Fibroblast of the conjunctiva (primary cell): ENCODE measurements at regions not wholly inside any gene's neighbourhood (a gene's known extent, or its start where the extent isn't known, plus 50 kb on each side); places are given as distances from the start of the nearest gene placed in this dataset.

Experiments
- DNase-seq: peaks from one replicate; pipeline ENCODE4 v3.0.0-alpha.2; 2010; ENCODE audit warnings: low read depth

DNA sequence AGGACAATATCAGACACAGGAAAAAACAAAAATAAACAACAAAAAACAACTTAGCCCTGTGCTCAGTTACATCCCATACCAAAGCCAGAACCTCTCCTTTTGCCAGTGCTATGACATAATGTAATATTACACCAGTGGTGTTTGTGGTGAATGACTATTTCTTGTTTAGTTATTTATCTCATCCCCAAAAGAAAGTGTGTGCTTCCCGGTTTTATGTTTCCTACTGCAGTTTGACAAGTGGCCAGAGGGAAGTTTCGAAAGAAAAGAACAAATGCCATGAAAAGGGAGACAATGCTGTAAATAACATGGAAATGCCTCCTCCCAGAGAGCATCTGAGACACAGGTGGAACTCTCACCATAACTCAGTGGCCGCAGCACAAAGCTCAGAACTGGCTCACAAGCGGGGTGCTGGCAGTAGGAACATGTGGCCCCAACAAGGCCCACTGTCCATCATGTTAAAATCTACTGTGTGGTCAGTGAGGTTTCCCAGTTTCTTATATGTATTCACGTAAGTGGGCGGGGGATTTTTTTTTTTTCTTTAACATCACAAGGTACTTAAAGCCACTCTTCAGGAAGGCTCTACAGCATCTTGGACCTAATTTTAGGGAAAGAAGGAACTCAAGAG lies 158.2 kb downstream of the BARHL2 start:
- no peak for DNase-seq

DNA sequence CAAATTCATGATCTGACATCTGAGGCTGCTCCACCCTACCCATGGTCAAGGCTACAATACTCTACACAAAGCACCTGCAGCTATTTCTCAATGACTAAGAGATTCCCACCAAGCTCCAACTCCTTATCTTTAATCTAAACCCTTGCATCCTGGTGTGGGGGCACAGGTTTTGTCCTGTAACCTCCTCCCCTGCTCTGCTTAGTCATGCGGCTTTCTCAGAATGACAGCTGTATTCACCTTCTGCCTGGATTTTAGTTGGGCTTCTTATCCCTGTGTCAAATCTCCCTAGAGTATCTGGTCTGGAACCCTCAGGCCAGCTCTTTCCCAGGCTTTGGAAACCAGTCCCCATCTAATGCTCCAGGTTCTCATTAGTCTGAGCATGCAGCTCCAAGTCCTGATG lies 159.0 kb downstream of the BARHL2 start:
- no peak for DNase-seq

DNA sequence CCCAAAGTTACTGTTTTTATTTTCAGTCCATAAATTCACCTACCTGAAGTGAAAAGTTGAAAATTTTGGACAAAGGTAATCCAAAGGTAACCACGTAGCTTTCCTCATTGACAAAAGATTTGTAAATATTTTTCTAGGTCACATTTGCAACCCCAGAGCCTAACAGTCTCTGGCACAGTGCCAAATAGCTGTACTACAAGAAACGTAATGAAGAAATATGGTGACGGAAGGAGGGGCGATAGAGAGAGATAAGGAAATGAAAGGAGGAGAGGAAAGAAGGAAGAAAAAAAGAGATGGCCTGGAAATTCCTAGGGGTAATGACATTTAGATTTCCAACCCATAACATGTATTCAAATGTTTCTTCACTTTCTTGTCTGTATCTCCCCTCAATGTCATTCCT lies 159.4 kb downstream of the BARHL2 start:
- no peak for DNase-seq

DNA sequence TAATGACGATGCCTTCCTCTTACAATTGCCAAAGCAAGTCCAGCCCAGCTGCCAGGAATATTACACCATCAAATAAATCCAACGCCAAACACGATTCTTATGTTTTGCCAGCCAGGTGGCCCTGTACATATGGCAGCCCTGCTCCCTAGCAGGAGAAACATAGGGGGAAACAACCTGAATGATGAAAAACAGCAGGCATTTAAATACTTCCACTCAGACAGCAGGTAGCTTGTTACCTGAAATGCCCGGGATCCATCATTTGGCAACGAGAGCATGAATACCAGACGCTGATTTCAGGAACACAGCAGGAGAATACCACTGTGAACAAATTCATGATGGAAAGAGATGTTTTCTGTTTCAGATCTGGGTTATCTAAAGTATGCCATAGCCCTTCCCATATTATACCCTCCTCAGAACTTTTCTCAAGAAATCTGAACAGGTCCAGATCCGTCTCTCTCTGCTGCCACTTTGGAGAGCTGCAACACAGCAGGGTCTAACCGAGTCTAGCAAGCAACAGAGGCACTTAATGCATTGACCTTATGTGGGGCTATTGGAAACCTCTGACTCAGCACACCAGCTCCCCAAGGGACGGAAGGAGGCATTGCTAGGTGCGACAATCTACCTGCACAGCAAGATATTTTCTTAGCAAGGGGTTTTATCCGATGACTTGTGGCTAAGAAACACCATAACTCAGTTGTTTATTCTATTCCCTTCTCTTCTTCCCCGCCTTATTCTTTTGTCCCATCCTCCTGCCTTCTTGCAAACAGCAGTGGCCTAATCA lies 166.3 kb downstream of the BARHL2 start:
- no peak for DNase-seq

DNA sequence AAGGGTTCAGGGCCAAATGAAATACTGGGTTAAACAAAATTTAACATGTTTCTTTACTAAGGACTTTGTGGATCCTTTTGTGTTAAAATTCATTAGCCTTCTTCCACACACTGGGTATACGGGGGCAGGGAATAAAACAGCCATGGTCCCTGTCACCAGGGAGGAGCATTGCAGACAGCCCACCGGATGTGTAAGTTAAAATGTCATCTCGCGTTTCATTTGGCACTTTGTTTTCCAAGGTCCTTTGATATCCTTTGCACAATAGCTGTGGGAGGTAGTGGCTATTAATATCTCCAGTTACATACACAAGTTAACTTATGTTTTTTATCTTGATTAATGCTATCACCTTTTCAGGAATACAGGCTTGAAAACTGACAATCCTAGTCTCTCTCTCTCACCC lies 172.7 kb downstream of the BARHL2 start:
- no peak for DNase-seq

DNA sequence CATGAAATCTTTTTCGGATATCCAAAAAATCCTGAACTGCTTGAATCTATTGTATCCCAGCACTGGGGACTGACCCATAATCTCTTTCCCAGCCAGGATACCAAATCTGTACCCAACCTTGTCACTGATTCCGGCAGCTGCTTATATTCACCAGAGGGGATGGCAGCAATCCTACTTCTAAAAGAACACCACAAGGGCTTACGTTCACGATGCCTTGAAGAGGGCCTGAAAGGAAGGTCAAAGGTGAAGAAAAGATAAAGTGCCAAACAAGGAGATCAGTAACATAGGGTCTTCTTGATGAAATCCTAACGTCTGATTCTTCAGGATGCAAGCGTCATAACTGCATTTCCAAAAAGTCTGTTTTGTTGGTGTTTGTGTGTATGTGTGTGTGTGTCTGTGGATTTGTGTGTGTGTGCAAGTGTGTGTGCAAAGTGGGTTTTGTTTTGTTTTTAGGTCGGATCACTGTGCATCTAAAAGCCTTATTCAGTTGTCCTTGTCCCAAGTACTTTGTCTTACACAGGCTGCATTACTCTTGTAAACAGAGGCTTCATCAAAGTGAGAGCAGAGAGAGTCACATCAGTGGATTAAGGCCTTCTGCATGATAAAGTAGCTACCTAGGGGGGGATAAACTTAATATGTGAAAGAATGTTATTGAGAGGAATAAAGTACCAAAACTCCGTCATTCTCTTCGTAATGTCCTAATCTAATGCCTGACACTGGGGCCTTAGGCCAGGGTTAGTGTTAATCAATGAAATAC lies 179.3 kb downstream of the BARHL2 start:
- no peak for DNase-seq

DNA sequence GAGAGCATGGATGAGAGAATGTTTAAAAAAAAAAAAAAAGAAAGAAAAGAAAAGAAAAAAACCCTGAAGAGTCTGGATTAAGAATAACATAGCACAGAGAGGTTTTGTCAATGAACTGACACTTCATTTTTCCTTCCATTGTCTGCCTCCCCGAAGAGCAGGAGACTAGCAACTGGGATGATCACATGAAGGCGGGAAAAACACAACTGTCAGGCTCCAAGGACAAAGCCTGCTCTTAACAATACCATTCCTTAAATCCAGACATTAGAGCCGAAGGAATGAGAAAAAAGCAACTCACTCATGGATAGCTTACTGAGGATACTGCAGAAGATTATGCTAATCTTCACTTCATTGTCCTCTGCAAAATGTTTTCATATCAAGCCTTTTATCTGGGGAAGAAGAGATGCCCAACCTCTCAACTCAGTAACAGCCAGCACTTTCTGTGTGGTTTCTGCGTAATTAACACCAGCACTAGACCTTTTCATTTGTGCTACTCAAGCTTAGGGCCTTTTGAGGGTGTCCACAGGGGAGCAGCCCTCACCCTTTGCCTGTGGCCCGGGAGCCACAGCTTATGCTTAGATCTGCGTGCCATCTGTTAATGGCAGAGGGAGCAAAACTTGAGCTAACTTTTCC lies 182.3 kb downstream of the BARHL2 start:
- no peak for DNase-seq

DNA sequence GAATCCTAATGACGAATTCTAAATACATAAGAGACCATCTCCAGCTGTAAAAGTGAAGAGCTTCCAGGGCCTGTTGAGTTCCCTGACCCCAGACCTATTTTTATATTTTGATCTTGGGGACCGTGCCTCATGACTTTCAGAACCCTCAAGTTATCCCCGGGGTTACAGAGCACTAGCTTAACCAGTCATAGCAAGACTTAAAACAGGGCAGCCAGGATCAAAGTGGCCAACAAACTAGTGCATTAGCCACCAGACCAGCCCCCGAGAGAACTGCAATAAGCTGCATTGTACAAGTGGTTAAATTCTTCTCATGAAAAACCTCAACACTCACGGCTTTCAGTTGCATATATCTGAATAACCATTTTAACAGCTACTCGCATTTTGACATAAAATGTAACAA lies 183.0 kb downstream of the BARHL2 start:
- DNase-seq: no peak

DNA sequence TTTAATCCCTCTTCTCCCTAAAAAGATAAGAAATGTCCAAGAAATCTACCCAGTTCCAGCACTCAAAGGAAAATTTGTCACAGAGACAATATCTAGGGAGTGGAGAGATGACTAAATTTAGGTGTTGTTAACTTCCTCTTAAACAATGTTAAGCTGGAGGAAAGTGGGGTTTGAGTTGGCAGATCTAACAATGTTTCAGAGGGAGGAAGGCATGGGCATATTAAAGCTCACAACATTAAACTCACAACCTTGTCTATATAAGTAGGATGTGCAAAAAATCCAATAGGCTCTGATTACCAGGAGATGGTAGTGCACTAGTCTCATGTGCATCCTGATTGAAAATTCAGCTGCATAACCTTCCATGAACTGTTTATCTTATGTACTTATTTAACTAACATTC lies 190.1 kb downstream of the BARHL2 start:
- no peak for DNase-seq

DNA sequence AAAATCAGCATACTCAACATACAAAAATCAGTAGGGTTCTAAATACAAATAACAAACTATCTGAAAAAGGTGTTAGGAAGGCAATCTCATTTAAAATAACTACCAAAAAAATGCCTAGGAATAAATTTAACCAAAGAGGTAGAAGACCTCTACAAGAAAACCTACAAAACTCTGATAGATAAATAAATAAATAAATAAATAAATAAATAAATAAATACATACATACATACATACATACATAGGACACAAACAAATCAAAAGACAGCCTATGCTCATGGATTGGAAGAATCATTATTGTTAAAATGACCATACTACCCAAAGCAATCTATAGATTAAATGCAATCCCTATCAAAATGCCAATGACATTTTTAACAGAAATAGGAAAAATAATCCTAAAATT lies 194.7 kb downstream of the BARHL2 start:
- DNase-seq: no peak

DNA sequence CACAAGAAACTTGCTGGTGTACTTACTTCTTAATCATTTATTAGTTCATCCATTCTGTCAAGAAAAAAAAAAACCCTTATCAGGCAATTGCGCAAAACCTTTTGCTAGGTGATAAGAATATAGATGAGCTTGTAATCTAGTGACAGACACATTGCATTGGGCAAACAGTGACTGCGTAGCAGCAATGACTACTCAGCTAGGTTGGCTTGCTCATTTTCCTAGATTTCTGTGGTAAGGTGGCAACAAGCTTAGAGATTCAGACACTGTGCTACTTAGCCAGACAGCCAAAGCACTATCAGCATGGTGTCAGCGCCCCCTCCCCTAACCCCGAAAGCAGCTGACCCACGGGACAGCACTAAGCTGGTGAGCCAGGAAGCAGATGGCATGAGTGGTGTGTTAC lies 203.1 kb downstream of the BARHL2 start:
- DNase-seq: no peak

DNA sequence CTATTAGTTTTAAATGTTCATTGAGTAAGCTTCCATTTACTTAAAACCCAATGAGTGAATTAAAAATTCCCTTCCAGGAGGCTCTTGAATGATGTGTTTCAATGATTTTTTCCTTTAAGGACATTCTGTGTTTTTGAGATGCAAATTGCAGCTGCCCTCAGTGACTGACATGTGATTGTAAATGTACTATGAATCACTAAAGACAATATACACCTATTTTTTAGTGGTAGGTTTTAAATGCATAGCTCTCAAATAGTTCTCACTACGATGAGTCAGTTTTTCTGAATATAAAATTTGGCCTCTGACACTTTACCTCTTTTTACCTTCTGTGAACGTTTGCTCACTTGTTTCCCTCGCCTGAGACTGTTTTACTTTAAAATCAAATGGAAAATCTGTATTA lies 204.7 kb downstream of the BARHL2 start:
- no peak for DNase-seq

DNA sequence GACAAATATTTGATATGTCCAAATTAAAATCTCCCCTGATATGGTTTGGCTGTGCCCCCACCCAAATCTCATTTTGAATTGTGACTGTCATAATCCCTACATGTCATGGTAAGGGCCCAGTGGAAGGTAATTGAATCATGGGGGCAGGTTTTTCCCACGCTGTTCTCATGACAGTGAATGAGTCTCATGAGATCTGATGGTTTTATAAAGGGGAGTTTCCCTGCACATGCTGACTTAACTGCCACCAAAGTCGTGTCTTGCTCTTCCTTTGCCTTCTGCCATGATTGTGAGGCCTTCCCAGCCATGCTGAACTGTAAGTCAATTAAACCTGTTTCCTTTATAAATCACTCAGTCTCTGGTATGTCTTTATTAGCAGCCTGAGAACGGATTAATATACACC lies 207.0 kb downstream of the BARHL2 start:
- no peak for DNase-seq

DNA sequence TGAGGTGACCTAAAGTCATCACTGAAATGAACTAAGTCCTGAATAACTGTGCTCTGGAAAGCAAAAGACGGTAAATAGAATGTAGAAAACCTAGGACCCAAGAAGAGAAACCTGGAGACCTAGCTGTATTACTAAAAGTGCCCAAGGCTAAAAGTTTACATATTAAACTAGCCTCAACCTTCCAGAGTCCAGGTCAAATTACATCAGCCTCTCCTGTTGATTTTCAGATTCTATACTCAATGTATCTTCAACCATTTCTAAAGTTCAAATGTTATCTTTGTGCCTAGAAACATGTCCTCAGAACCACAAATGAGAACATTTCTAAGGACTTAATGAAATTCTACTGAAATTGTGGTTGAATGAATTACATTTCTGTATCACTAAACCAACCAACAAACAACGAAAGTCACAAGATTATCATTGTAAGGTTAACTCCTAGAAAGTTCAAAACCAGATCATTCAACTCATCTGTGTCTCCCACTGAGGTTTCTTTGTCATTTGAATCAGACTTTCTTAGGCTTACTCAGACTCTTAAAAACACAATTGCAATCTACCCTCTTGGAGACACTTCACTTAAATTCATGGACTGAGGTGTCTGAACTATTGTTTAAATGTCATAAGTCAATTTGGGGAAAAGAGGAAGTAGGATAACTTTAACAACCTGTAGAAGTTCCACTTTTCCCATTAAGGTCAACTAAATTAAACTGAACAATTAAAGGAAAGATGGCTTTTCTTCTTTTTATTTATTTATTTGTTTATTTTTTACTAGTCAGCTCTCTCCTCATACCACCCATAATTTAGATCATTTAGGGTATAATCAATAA lies 207.7 kb downstream of the BARHL2 start:
- DNase-seq: no peak

DNA sequence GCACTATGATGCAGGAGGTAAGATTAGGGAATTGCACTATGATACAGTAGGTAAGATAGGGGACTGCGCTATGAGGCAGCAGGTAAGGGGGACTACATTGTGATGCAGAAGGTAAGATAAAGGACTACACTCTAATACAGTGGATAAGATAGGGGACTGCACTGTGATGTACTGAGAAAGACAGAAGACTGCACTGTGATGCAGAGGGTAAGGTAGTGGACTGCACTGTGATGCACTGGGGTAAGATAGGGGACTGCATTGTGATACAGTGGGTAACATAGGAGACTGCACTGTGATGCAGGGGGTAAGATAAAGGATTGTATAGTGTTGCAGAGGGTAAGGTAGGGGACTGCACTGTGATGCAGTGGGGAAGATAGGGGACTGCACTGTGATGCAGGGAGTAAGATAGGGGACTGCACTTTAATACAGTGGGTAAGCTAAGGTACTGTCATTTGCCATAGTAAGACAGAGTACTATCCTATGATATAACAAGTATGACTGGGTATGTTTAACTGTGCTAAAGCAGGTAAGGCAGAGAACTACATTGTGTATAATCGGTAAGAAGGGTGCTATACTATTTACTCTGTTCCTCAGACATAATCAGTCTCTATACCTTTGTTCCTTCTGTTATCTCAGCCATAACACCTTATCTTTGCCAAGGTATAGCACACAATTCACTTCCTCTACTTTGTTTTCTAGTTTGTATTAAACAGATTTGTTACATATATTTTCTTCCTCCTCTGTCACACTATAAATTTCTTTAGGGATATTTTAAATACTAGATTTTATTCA lies 208.5 kb downstream of the BARHL2 start:
- DNase-seq: no peak

DNA sequence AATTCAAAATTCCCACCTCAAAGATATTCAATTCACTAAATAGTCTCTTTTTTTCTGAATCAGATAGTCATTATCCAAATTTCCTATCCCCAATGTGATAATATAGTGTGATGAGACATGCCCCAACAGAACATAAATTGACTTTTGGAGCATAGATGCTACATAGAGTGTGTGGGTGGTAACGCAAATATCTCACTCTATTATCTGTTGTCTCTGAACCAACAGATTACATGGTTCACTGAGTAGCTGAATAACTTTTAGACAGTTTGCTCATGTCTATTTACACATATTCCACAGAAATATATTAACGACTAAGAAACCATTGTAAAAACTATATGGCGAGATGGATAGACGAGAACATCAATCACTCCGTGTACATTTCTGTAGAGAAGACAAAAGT lies 209.9 kb downstream of the BARHL2 start:
- DNase-seq: no peak

DNA sequence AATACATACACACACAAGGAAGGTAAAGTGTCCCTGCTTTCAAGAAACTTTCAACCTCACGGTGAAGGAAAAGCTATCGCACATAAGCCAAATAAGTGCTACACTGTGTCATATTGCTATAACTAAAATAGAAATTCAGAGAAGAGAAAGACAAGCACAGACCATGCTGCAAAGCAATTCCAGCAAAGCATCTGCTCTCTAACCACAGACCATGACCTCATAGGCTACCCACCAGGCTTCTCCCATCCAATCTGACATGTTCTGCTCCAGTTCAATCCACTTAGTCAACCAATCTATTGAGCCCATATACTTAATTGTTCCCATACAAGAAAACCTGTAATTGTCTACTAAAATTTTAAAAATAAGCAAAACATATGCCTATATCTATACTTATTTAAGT lies 211.3 kb downstream of the BARHL2 start:
- DNase-seq: no peak

DNA sequence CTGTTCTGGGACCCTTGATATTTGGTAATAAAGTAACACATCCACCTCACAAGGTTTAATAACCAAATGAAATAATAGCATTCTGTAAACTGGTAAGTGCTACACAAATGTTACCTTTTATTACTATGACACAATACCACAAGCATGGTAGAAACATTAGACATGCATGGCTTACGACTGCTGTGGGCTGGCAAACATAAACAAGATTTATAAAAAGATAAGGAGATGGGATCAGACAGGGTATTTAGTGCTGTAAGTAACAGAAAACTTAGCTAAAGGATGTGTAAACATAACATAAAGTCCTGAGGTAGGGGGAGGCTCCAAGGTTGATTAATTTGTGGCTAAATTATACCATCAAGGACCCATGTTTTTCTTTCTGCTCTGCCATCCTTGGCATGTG lies 212.6 kb downstream of the BARHL2 start:
- no peak for DNase-seq

DNA sequence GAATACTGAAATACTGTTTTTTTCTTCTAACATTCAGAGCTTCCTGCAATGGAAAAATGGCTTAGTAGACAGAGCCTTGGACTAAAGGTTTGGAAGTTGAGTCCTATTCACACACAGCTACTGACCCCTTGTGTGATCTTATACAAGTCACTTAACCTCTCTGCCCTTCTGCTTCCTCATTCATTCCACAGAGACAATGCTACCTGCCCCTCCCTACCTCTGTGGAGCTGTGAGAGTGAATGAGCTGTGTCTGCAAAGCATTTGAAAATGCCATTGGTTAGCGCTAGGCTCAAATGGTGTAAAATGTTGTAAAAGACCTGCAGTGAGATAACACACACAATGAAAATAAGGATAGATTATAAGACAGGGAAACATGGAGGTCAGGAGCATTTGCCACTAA lies 214.4 kb downstream of the BARHL2 start:
- no peak for DNase-seq

DNA sequence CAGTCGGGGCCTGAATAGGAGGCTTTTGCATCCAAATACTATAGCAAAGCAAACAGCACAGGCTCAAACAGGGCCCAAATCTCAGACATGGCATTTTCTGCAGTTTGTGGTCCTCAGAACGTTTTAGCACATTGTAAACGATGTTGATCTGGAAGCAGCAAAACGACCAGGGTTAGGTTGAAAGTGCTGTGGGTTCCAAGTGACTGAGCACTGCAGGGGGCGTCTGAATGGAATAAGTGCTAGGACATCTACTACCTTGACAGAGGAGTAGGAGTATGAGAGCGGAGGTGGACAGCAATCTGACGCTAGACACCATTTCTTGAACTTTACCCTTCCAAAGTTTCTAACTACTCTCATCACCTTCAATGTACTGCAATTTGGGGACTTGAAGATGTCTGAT lies 214.9 kb downstream of the BARHL2 start:
- DNase-seq: no peak

DNA sequence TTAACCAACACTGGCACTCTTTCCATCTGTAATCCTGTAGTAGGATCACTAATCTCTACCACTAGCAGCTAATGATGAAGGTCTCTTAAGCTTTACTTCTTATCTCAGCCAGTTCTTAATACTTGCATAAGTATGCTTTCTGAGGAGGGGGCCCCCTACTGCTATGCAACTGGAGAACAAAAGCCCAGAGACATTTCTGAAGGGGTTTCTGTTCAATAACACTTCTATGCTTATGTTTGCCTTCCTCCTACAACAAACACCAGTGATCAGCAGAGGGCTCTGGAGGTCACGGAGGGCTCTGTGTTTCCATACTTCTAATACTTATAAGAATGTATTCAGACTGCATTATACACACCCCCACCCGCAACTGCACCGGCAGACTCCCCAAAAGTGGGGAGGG lies 215.8 kb downstream of the BARHL2 start:
- DNase-seq: no peak
